ENCODE measurements at regions not wholly inside any gene's neighbourhood (a gene's known extent, or its start where the extent isn't known, plus 50 kb on each side); places are given as distances from the start of the nearest gene placed in this dataset.

DNA sequence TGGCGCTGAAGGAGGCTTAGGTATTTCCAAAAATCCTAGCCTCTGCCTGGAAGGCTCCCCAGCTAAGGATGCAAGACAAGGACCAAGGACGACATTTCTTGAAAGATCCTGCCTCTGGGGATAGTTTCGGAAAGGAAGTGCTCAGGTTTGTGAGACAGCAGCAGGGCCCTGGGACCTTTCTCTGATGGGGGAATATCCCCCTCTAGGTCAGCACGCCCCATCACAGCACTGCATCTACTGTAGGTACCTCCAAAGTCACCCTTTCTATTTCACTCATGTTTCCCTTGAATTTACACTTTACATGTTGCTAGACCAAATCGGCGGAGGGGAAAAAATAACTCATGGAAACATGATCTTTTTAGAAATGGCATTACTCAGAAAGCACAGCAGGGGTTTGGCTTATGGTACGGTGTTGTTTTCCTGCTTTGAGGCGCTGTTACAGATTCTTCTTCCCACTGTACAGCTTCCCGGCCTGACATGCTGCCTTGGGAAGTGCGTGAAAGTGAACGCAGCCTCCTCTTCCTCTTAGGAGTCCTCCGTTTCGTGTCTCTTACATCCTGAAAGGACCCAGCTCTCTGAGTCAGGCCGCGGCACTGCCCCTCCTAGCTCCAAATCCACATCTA, 77.2 kb upstream of the DHRSX start:
- DNase-seq (no peak), ATAC-seq (ENCODE audit: low FRiP score in 2 of 2) (no peak)
- H3K27ac ChIP-seq, result no peak overlapping the region

GRCh38 chrX:2576793-2577192, 76.0 kb upstream of the DHRSX start:
- Histone ChIP-seq H3K27me3 (no peaks in the 10 kb centered on the region), H3K4me1 (no peaks in the 10 kb centered on the region), H3K27ac (no peak overlapping the region), H3K9me3 (no peaks in the 10 kb centered on the region), H3K4me3 (no peak overlapping the region), H3K36me3 (no peaks in the 10 kb centered on the region)
- no peak for TF ChIP-seq CTCF (IDR thresholded peaks at IDR 0.05)
- TF ChIP-seq POLR2AphosphoS5 (IDR thresholded peaks at IDR 0.05), result no peak
- TF ChIP-seq POLR2A (IDR thresholded peaks at IDR 0.05), result no peak
- no peak for TF ChIP-seq EP300 (IDR thresholded peaks at IDR 0.05)
- DNase-seq, result no peak
- no peak for ATAC-seq (ENCODE audit: low FRiP score in 2 of 2)
- WGBS, 2 donors, result 92 to 95% methylated on average over 8 of the region's 8 CpGs

More for the DNA sequence above, 77.2 kb upstream of the DHRSX start:
- Histone ChIP-seq H3K9me3 (no peaks in the 10 kb centered on the region), H3K4me1 (no peaks in the 10 kb centered on the region), H3K4me3 (no peak overlapping the region), H3K27me3 (peaks cover 0 to 10% (median 5%) of the 10 kb centered on the region in 4 donors), H3K36me3 (no peaks in the 10 kb centered on the region)
- WGBS, 2 donors, result 72 to 82% methylated on average over 15 of the region's 15 CpGs
- TF ChIP-seq EP300 (IDR thresholded peaks at IDR 0.05) (no peak), CTCF (IDR thresholded peaks at IDR 0.05) (no peak), POLR2AphosphoS5 (IDR thresholded peaks at IDR 0.05) (no peak), POLR2A (IDR thresholded peaks at IDR 0.05) (no peak)

DNA sequence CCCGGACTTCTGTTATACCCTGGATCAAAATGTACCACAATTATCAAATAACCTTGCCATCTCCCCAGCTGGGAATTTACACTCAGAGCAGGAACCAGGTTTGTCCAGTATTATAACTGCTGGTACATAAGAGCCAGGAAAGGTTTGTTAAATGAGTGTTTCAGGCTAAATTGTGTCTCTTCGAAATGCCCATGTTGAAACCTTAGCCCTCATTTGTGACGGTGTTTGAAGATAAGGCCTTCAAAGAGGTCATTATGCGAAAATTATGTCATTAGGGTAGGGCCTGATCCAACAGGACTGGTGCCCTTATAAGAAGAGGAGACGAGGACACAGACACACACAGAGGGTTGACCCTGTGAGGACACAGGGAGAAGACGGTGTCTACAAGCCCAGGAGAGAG, 73.5 kb upstream of the DHRSX start:
- Histone ChIP-seq H3K27ac (no peak overlapping the region), H3K36me3 (no peaks in the 10 kb centered on the region), H3K9me3 (no peaks in the 10 kb centered on the region), H3K4me1 (no peaks in the 10 kb centered on the region), H3K4me3 (no peak overlapping the region), H3K27me3 (no peaks in the 10 kb centered on the region)
- DNase-seq (no peak), ATAC-seq (ENCODE audit: low FRiP score in 2 of 2) (no peak)
- TF ChIP-seq CTCF (IDR thresholded peaks at IDR 0.05), result no peak
- no peak for TF ChIP-seq EP300 (IDR thresholded peaks at IDR 0.05)
- TF ChIP-seq POLR2A (IDR thresholded peaks at IDR 0.05), result no peak
- no peak for TF ChIP-seq POLR2AphosphoS5 (IDR thresholded peaks at IDR 0.05)
- WGBS, 2 donors, result 82 to 89% methylated on average over 6 of the region's 6 CpGs

GRCh38 chrX:2572740-2573139, 72.0 kb upstream of the DHRSX start:
- Histone ChIP-seq H3K27me3 (no peaks in the 10 kb centered on the region), H3K36me3 (no peaks in the 10 kb centered on the region), H3K4me1 (no peaks in the 10 kb centered on the region), H3K4me3 (no peak overlapping the region), H3K9me3 (no peaks in the 10 kb centered on the region), H3K27ac (no peak overlapping the region)
- ATAC-seq (ENCODE audit: low FRiP score in 2 of 2), result no peak
- no peak for DNase-seq
- WGBS, 2 donors, result 68 to 76% methylated on average over 7 of the region's 7 CpGs
- TF ChIP-seq CTCF (IDR thresholded peaks at IDR 0.05), result no peak
- no peak for TF ChIP-seq POLR2AphosphoS5 (IDR thresholded peaks at IDR 0.05)
- no peak for TF ChIP-seq POLR2A (IDR thresholded peaks at IDR 0.05)
- TF ChIP-seq EP300 (IDR thresholded peaks at IDR 0.05), result no peak

DNA sequence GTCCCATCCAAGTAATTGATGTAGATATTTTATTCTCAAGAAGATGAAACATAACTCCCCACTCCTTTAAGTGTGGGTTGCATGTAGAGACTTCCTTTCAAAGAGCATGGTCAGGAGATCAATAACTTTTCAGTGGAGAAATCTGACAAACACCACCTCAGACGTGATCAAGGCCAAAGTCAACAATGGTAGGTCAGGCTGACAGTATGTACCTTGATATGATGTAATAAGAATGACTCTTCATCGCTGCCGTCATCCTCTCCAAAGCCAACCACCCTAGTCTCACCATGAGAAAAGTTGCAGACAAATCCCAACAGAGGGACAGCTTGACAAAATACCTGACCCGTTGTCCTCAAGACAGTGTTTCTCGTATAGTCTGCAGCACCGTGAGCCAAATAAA, 67.3 kb upstream of the DHRSX start:
- DNase-seq (no peak), ATAC-seq (ENCODE audit: low FRiP score in 2 of 2) (no peak)
- no peaks in the 10 kb centered on the region for H3K27me3 ChIP-seq
- 83 to 93% methylated on average over 6 of the region's 6 CpGs for WGBS, 2 donors
- no peaks in the 10 kb centered on the region for H3K4me1 ChIP-seq
- H3K36me3 ChIP-seq, result peaks cover 0 to 4% (median 0%) of the 10 kb centered on the region in 4 donors
- no peak overlapping the region for H3K27ac ChIP-seq
- H3K4me3 ChIP-seq, result no peak overlapping the region
- H3K9me3 ChIP-seq, result no peaks in the 10 kb centered on the region
- TF ChIP-seq CTCF (IDR thresholded peaks at IDR 0.05) (no peak), POLR2A (IDR thresholded peaks at IDR 0.05) (no peak)
